ENCODE measurements at regions not wholly inside any gene's neighbourhood (a gene's known extent, or its start where the extent isn't known, plus 50 kb on each side); places are given as distances from the start of the nearest gene placed in this dataset.

DNA sequence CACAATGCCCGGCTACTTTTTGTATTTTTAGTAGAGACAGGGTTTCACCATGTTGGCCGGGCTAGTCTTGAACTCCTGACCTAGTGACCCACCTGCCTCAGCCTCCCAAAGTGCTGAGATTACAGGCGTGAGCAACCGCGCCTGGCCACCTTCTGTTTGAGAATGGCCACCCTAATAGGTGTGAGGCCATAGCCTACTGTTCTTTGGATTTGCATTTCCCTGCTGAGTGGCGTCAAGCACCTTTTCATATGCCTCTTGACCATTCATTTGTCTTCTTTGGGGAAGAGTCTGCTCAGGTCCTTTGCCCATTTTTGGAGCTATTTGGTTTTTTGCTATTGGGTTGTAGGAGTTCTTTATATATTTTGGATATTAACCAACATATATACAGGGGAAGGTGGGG is 276.7 kb downstream of the PARN start:
- TF ChIP-seq, protein P1, sequence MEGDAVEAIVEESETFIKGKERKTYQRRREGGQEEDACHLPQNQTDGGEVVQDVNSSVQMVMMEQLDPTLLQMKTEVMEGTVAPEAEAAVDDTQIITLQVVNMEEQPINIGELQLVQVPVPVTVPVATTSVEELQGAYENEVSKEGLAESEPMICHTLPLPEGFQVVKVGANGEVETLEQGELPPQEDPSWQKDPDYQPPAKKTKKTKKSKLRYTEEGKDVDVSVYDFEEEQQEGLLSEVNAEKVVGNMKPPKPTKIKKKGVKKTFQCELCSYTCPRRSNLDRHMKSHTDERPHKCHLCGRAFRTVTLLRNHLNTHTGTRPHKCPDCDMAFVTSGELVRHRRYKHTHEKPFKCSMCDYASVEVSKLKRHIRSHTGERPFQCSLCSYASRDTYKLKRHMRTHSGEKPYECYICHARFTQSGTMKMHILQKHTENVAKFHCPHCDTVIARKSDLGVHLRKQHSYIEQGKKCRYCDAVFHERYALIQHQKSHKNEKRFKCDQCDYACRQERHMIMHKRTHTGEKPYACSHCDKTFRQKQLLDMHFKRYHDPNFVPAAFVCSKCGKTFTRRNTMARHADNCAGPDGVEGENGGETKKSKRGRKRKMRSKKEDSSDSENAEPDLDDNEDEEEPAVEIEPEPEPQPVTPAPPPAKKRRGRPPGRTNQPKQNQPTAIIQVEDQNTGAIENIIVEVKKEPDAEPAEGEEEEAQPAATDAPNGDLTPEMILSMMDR (IDR thresholded peaks at IDR 0.05) = no peak
- no peak for TF ChIP-seq POLR2A (IDR thresholded peaks at IDR 0.05)
- TF ChIP-seq POLR2AphosphoS5 (IDR thresholded peaks at IDR 0.05) = no peak

All from sigmoid colon (tissue), 4 donors.